ENCODE measurements at regions not wholly inside any gene's neighbourhood (a gene's known extent, or its start where the extent isn't known, plus 50 kb on each side); places are given as distances from the start of the nearest gene placed in this dataset.

- Histone ChIP-seq H3K9ac (ENCODE audit: control insufficient read depth, insufficient read depth, low read length) (no peak overlapping the region), H3K9me3 (replicated peaks; ENCODE audit: control insufficient read depth, insufficient read depth, low read length) (peaks cover 3% of the 10 kb centered on the region; the same call in 1 of the 3 replicates), H2AFZ (ENCODE audit: control insufficient read depth, low read depth, low read length) (no peak overlapping the region), H3K27me3 (replicated peaks in 1 of 2; ENCODE audit: control insufficient read depth in 2 of 2, insufficient read depth in 2 of 2, low read length in 1 of 2) (no peaks in the 10 kb centered on the region), H3K79me2 (ENCODE audit: control insufficient read depth, insufficient read depth, low read length) (no peaks in the 10 kb centered on the region), H3K4me2 (ENCODE audit: control insufficient read depth, insufficient read depth) (no peak overlapping the region), H3K27ac (ENCODE audit: control insufficient read depth, insufficient read depth) (no peak overlapping the region), H3K4me1 (ENCODE audit: control insufficient read depth, insufficient read depth, low read length) (no peaks in the 10 kb centered on the region), H3K36me3 (ENCODE audit: control insufficient read depth in 2 of 2, insufficient read depth in 2 of 2, low read length in 1 of 2) (no peaks in the 10 kb centered on the region), H4K20me1 (ENCODE audit: control insufficient read depth, insufficient read depth) (no peaks in the 10 kb centered on the region), H3K4me3 (no peak overlapping the region)
- ChIA-PET CTCF (interaction anchor here (1.2 kb wide), 1 partner anchor 13 kb away, joined by 3 read pairs; no protein-coding TSS in a partner anchor), SMC1A (ENCODE audit: uncharacterized antibody, unreplicated experiment) (no interaction called here), POLR2A (no interaction called here), RAD21 (ENCODE audit: unreplicated experiment) (no interaction called here)
- intact Hi-C loops (cut with micrococcal nuclease; ENCODE audit: unreplicated experiment) = loop anchor here (10.0 kb wide), 1 partner anchor 137 kb away; no protein-coding TSS in a partner anchor
- ATAC-seq (no peak), FAIRE-seq (no peak), DNase-seq (ENCODE audit: low read depth, low spot score) (no peak)
- WGBS (ENCODE audit: insufficient coverage, insufficient replicate concordance, low lambda C conversion rate, missing lambda C conversion rate) = 79% methylated on average over 1 of the region's 1 CpG
- TF ChIP-seq TCF12 (IDR thresholded peaks at IDR 0.05; ENCODE audit: low read depth, low read length) = no peak
- no peak for TF ChIP-seq MTA2 (IDR thresholded peaks at IDR 0.05; ENCODE audit: low read depth)
- TF ChIP-seq NR2C1 (IDR thresholded peaks at IDR 0.05) = no peak
- no peak for TF ChIP-seq SKIL (IDR thresholded peaks at IDR 0.05; ENCODE audit: low read depth, poor library complexity, severe bottlenecking)
- TF ChIP-seq IRF5 (IDR thresholded peaks at IDR 0.05; ENCODE audit: borderline replicate concordance) = no peak
- TF ChIP-seq BHLHE40 (IDR thresholded peaks at IDR 0.05; ENCODE audit: borderline replicate concordance in 1 of 2, low read depth in 2 of 2, low read length in 1 of 2) = no peak
- no peak for TF ChIP-seq PRDM15 (CRISPR knock-in tag; IDR thresholded peaks at IDR 0.05)
- no peak for TF ChIP-seq USF2 (IDR thresholded peaks at IDR 0.05; ENCODE audit: borderline replicate concordance, low read depth, low read length)
- no peak for TF ChIP-seq TARDBP (IDR thresholded peaks at IDR 0.05; ENCODE audit: borderline replicate concordance)
- no peak for TF ChIP-seq ASH2L (IDR thresholded peaks at IDR 0.05; ENCODE audit: borderline replicate concordance, low read depth)
- TF ChIP-seq POU2F2 (IDR thresholded peaks at IDR 0.05; ENCODE audit: borderline replicate concordance, low read depth, low read length) = no peak
- no peak for TF ChIP-seq MLLT1 (IDR thresholded peaks at IDR 0.05)
- no peak for TF ChIP-seq ZNF274 (IDR thresholded peaks at IDR 0.05; ENCODE audit: insufficient read depth, insufficient read length)
- no peak for TF ChIP-seq SMARCA5 (IDR thresholded peaks at IDR 0.05)
- no peak for TF ChIP-seq JUND (IDR thresholded peaks at IDR 0.05; ENCODE audit: low read depth, low read length)
- TF ChIP-seq HDGF (IDR thresholded peaks at IDR 0.05) = no peak
- no TSS peak for BruUV-seq (replicated peaks)
- in situ Hi-C loops (cut with MboI) = no loop called here
Observed at GRCh38 chr12:40581889-40582288, 110.3 kb upstream of the CNTN1 start.

All from GM12878 (cell line).